ENCODE measurements at regions not wholly inside any gene's neighbourhood (a gene's known extent, or its start where the extent isn't known, plus 50 kb on each side); places are given as distances from the start of the nearest gene placed in this dataset.
A peak's percentile ranks its signal among the peaks of the same experiment; 100 is the strongest.

GRCh38 chr5:39732166-39732565 lies 307.4 kb upstream of the DAB2 start:
- Histone ChIP-seq H3K27me3 (ENCODE audit: control insufficient read depth in 3 of 3, insufficient read depth in 3 of 3, low read length in 3 of 3) (no peaks in the 10 kb centered on the region), H3K9me3 (ENCODE audit: control insufficient read depth in 2 of 2, insufficient read depth in 1 of 2, low read depth in 1 of 2, low read length in 1 of 2) (no peaks in the 10 kb centered on the region), H3K36me3 (ENCODE audit: control insufficient read depth in 3 of 3, insufficient read depth in 2 of 3, low read depth in 1 of 3, low read length in 3 of 3) (no peaks in the 10 kb centered on the region), H3K4me3 (ENCODE audit: low read depth in 1 of 3, low read length in 3 of 3) (no peak overlapping the region), H3K27ac (ENCODE audit: low read depth in 1 of 3, low read length in 2 of 3) (no peak overlapping the region), H3K4me1 (ENCODE audit: control insufficient read depth in 3 of 3, insufficient read depth in 2 of 3, low read depth in 1 of 3, low read length in 2 of 3) (no peaks in the 10 kb centered on the region)
- WGBS, 3 donors: 53 to 72% (median 60%) methylated on average over 5 of the region's 5 CpGs
- no peak for DNase-seq
- FAIRE-seq: no peak

GRCh38 chr5:39730699-39731098 lies 305.9 kb upstream of the DAB2 start:
- DNase-seq (no peak), FAIRE-seq (no peak)
- Histone ChIP-seq H3K27me3 (ENCODE audit: control insufficient read depth in 3 of 3, insufficient read depth in 3 of 3, low read length in 3 of 3) (no peaks in the 10 kb centered on the region), H3K4me1 (ENCODE audit: control insufficient read depth in 3 of 3, insufficient read depth in 2 of 3, low read depth in 1 of 3, low read length in 2 of 3) (no peaks in the 10 kb centered on the region), H3K36me3 (ENCODE audit: control insufficient read depth in 3 of 3, insufficient read depth in 2 of 3, low read depth in 1 of 3, low read length in 3 of 3) (no peaks in the 10 kb centered on the region), H3K4me3 (ENCODE audit: low read depth in 1 of 3, low read length in 3 of 3) (no peak overlapping the region), H3K27ac (ENCODE audit: low read depth in 1 of 3, low read length in 2 of 3) (no peak overlapping the region), H3K9me3 (ENCODE audit: control insufficient read depth in 2 of 2, insufficient read depth in 1 of 2, low read depth in 1 of 2, low read length in 1 of 2) (no peaks in the 10 kb centered on the region)
- 81 to 89% (median 82%) methylated on average over 1 of the region's 1 CpG for WGBS, 3 donors

GRCh38 chr5:39730006-39730405 lies 305.2 kb upstream of the DAB2 start:
- H3K36me3 ChIP-seq (ENCODE audit: control insufficient read depth in 3 of 3, insufficient read depth in 2 of 3, low read depth in 1 of 3, low read length in 3 of 3): no peaks in the 10 kb centered on the region
- no peak overlapping the region for H3K27ac ChIP-seq (ENCODE audit: low read depth in 1 of 3, low read length in 2 of 3)
- H3K9me3 ChIP-seq (ENCODE audit: control insufficient read depth in 2 of 2, insufficient read depth in 1 of 2, low read depth in 1 of 2, low read length in 1 of 2): no peaks in the 10 kb centered on the region
- no peaks in the 10 kb centered on the region for H3K4me1 ChIP-seq (ENCODE audit: control insufficient read depth in 3 of 3, insufficient read depth in 2 of 3, low read depth in 1 of 3, low read length in 2 of 3)
- H3K27me3 ChIP-seq (ENCODE audit: control insufficient read depth in 3 of 3, insufficient read depth in 3 of 3, low read length in 3 of 3): no peaks in the 10 kb centered on the region
- WGBS, 3 donors: 51 to 67% (median 53%) methylated on average over 2 of the region's 2 CpGs
- no peak for DNase-seq
- H3K4me3 ChIP-seq (ENCODE audit: low read depth in 1 of 3, low read length in 3 of 3): no peak overlapping the region
- no peak for FAIRE-seq

GRCh38 chr5:39726467-39726866 lies 301.7 kb upstream of the DAB2 start:
- H3K27ac ChIP-seq (ENCODE audit: low read depth in 1 of 3, low read length in 2 of 3): no peak overlapping the region
- DNase-seq: no peak
- no peaks in the 10 kb centered on the region for H3K9me3 ChIP-seq (ENCODE audit: control insufficient read depth in 2 of 2, insufficient read depth in 1 of 2, low read depth in 1 of 2, low read length in 1 of 2)
- no peaks in the 10 kb centered on the region for H3K27me3 ChIP-seq (ENCODE audit: control insufficient read depth in 3 of 3, insufficient read depth in 3 of 3, low read length in 3 of 3)
- WGBS, 3 donors: 90 to 96% (median 95%) methylated on average over 1 of the region's 1 CpG
- no peaks in the 10 kb centered on the region for H3K4me1 ChIP-seq (ENCODE audit: control insufficient read depth in 3 of 3, insufficient read depth in 2 of 3, low read depth in 1 of 3, low read length in 2 of 3)
- no peak for FAIRE-seq
- H3K36me3 ChIP-seq (ENCODE audit: control insufficient read depth in 3 of 3, insufficient read depth in 2 of 3, low read depth in 1 of 3, low read length in 3 of 3): no peaks in the 10 kb centered on the region
- H3K4me3 ChIP-seq (ENCODE audit: low read depth in 1 of 3, low read length in 3 of 3): no peak overlapping the region

GRCh38 chr5:39721394-39721793 lies 296.6 kb upstream of the DAB2 start:
- H3K27ac ChIP-seq (ENCODE audit: low read depth in 1 of 3, low read length in 2 of 3): no peak overlapping the region
- no peaks in the 10 kb centered on the region for H3K36me3 ChIP-seq (ENCODE audit: control insufficient read depth in 3 of 3, insufficient read depth in 2 of 3, low read depth in 1 of 3, low read length in 3 of 3)
- H3K27me3 ChIP-seq (ENCODE audit: control insufficient read depth in 3 of 3, insufficient read depth in 3 of 3, low read length in 3 of 3): no peaks in the 10 kb centered on the region
- no peak overlapping the region for H3K4me3 ChIP-seq (ENCODE audit: low read depth in 1 of 3, low read length in 3 of 3)
- WGBS, 3 donors: 88 to 91% (median 90%) methylated on average over 29 to 30 of the region's 30 CpGs
- no peak for DNase-seq
- no peaks in the 10 kb centered on the region for H3K4me1 ChIP-seq (ENCODE audit: control insufficient read depth in 3 of 3, insufficient read depth in 2 of 3, low read depth in 1 of 3, low read length in 2 of 3)
- FAIRE-seq: no peak
- H3K9me3 ChIP-seq (ENCODE audit: control insufficient read depth in 2 of 2, insufficient read depth in 1 of 2, low read depth in 1 of 2, low read length in 1 of 2): no peaks in the 10 kb centered on the region

- H3K9me3 ChIP-seq (ENCODE audit: control insufficient read depth in 2 of 2, insufficient read depth in 1 of 2, low read depth in 1 of 2, low read length in 1 of 2): no peaks in the 10 kb centered on the region
- no peaks in the 10 kb centered on the region for H3K36me3 ChIP-seq (ENCODE audit: control insufficient read depth in 3 of 3, insufficient read depth in 2 of 3, low read depth in 1 of 3, low read length in 3 of 3)
- DNase-seq (no peak), FAIRE-seq (no peak)
- no peaks in the 10 kb centered on the region for H3K4me1 ChIP-seq (ENCODE audit: control insufficient read depth in 3 of 3, insufficient read depth in 2 of 3, low read depth in 1 of 3, low read length in 2 of 3)
- no peaks in the 10 kb centered on the region for H3K27me3 ChIP-seq (ENCODE audit: control insufficient read depth in 3 of 3, insufficient read depth in 3 of 3, low read length in 3 of 3)
- no peak overlapping the region for H3K4me3 ChIP-seq (ENCODE audit: low read depth in 1 of 3, low read length in 3 of 3)
- H3K27ac ChIP-seq (ENCODE audit: low read depth in 1 of 3, low read length in 2 of 3): no peak overlapping the region
- 91 to 94% (median 93%) methylated on average over 3 of the region's 3 CpGs for WGBS, 3 donors
Measured at GRCh38 chr5:39720136-39720535, 295.4 kb upstream of the DAB2 start.

- H3K9me3 ChIP-seq (ENCODE audit: control insufficient read depth in 2 of 2, insufficient read depth in 1 of 2, low read depth in 1 of 2, low read length in 1 of 2): no peaks in the 10 kb centered on the region
- WGBS, 3 donors: 74 to 88% (median 80%) methylated on average over 2 of the region's 2 CpGs
- H3K4me3 ChIP-seq (ENCODE audit: low read depth in 1 of 3, low read length in 3 of 3): no peak overlapping the region
- no peaks in the 10 kb centered on the region for H3K36me3 ChIP-seq (ENCODE audit: control insufficient read depth in 3 of 3, insufficient read depth in 2 of 3, low read depth in 1 of 3, low read length in 3 of 3)
- DNase-seq (no peak), FAIRE-seq (no peak)
- no peak overlapping the region for H3K27ac ChIP-seq (ENCODE audit: low read depth in 1 of 3, low read length in 2 of 3)
- H3K27me3 ChIP-seq (ENCODE audit: control insufficient read depth in 3 of 3, insufficient read depth in 3 of 3, low read length in 3 of 3): no peaks in the 10 kb centered on the region
- H3K4me1 ChIP-seq (ENCODE audit: control insufficient read depth in 3 of 3, insufficient read depth in 2 of 3, low read depth in 1 of 3, low read length in 2 of 3): no peaks in the 10 kb centered on the region
Measured at GRCh38 chr5:39717176-39717897, 292.6 kb upstream of the DAB2 start.

GRCh38 chr5:39716532-39717028 lies 291.8 kb upstream of the DAB2 start:
- Histone ChIP-seq H3K4me1 (ENCODE audit: control insufficient read depth in 3 of 3, insufficient read depth in 2 of 3, low read depth in 1 of 3, low read length in 2 of 3) (no peaks in the 10 kb centered on the region), H3K27me3 (ENCODE audit: control insufficient read depth in 3 of 3, insufficient read depth in 3 of 3, low read length in 3 of 3) (no peaks in the 10 kb centered on the region), H3K4me3 (ENCODE audit: low read depth in 1 of 3, low read length in 3 of 3) (no peak overlapping the region), H3K27ac (ENCODE audit: low read depth in 1 of 3, low read length in 2 of 3) (no peak overlapping the region), H3K36me3 (ENCODE audit: control insufficient read depth in 3 of 3, insufficient read depth in 2 of 3, low read depth in 1 of 3, low read length in 3 of 3) (no peaks in the 10 kb centered on the region), H3K9me3 (ENCODE audit: control insufficient read depth in 2 of 2, insufficient read depth in 1 of 2, low read depth in 1 of 2, low read length in 1 of 2) (no peaks in the 10 kb centered on the region)
- DNase-seq (peak; percentile 53 to 54), FAIRE-seq (no peak)
- 29 to 39% (median 30%) methylated on average over 2 of the region's 2 CpGs for WGBS, 3 donors
